BLaER1 treated with 17β-estradiol and CSF1 and Interleukin-3, amounts not matched to agents 10 nM and 100 nM (cell line): ENCODE measurements at regions not wholly inside any gene's neighbourhood (a gene's known extent, or its start where the extent isn't known, plus 50 kb on each side); places are given as distances from the start of the nearest gene placed in this dataset.
"Not testable (repeated sequence)": the region's sequence is repeated elsewhere in the genome, so short reads cannot be mapped to it uniquely, and the experiment has no call there.

Source experiments
- H3K27ac ChIP-seq, 11 experiments: shearing (Covaris generic); formaldehyde crosslinking; 2 replicates each; pipeline ENCODE4 v1.8.1; 2022
- H3K27me3 ChIP-seq, 11 experiments: shearing (Covaris generic); formaldehyde crosslinking; 2 replicates each; pipeline ENCODE4 v1.8.1; 2022
- H3K36me3 ChIP-seq, 11 experiments: shearing (Covaris generic); formaldehyde crosslinking; 2 replicates each; pipeline ENCODE4 v1.8.1; 2022
- H3K4me1 ChIP-seq, 10 experiments: shearing (Covaris generic); formaldehyde crosslinking; 2 replicates each; pipeline ENCODE4 v1.8.1; 2022
- H3K4me2 ChIP-seq, 11 experiments: shearing (Covaris generic); formaldehyde crosslinking; 2 replicates each; pipeline ENCODE4 v1.8.1; 2022
- H3K4me3 ChIP-seq, 10 experiments: shearing (Covaris generic); formaldehyde crosslinking; 2 replicates each; pipeline ENCODE4 v1.8.1; 2022
- H3K9ac ChIP-seq, 11 experiments: shearing (Covaris generic); formaldehyde crosslinking; 2 replicates each; pipeline ENCODE4 v1.8.1; 2022
- H3K9me3 ChIP-seq, 11 experiments: shearing (Covaris generic); formaldehyde crosslinking; replicated peaks in 1 of 11; 2 replicates each; pipeline ENCODE4 v1.8.1; 2022
- H4K20me1 ChIP-seq, 11 experiments: shearing (Covaris generic); formaldehyde crosslinking; 2 replicates each; pipeline ENCODE4 v1.8.1; 2022
- Cebpa-rat ChIP-seq, 11 experiments: shearing (Covaris generic); IDR thresholded peaks; 2 replicates each; pipeline ENCODE4 v1.8.1; 2022

GRCh38 chr10:114718374-114718773 lies 60.3 kb upstream of the ABLIM1 start:
- Histone ChIP-seq H3K36me3 (no peaks in the 10 kb centered on the region), H3K4me3 (no peak overlapping the region), H3K9ac (no peak overlapping the region), H3K27ac (no peak overlapping the region), H3K27me3 (no peaks in the 10 kb centered on the region), H3K9me3 (no peaks in the 10 kb centered on the region), H3K4me2 (no peak overlapping the region), H4K20me1 (no peaks in the 10 kb centered on the region), H3K4me1 (no peaks in the 10 kb centered on the region)
- no peak for TF ChIP-seq Cebpa-rat (IDR thresholded peaks at IDR 0.05)

DNA sequence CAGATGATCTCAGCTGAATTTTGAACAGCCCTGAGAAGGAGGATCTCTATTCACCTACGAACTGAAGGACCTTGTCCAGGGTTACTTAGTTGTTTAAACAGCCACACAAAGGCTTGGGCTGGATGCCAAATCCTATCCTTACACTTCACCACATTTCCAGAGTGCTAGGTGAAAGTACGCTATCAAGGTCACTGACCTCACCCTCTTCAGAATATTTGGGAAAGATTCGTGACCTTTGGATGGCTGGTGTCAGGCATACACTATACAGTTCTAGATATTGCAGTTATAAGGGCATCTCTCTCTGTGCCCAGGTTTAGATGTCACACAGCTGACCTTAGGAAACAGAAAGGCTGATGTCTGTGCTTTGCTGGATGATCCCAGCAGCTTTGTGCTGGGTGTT lies 61.2 kb upstream of the ABLIM1 start:
- Histone ChIP-seq H3K27me3 (no peaks in the 10 kb centered on the region), H3K9ac (no peak overlapping the region), H3K27ac (no peak overlapping the region), H3K9me3 (no peaks in the 10 kb centered on the region), H3K4me1 (no peaks in the 10 kb centered on the region), H3K4me2 (no peak overlapping the region), H3K4me3 (no peak overlapping the region), H4K20me1 (no peaks in the 10 kb centered on the region), H3K36me3 (no peaks in the 10 kb centered on the region)
- no peak for TF ChIP-seq Cebpa-rat (IDR thresholded peaks at IDR 0.05)

GRCh38 chr10:114720023-114720422 lies 61.9 kb upstream of the ABLIM1 start:
- H3K27me3 ChIP-seq, H3K27ac ChIP-seq, H3K4me1 ChIP-seq, H4K20me1 ChIP-seq, H3K4me3 ChIP-seq, H3K9ac ChIP-seq, H3K36me3 ChIP-seq, H3K9me3 ChIP-seq, H3K4me2 ChIP-seq: not testable (repeated sequence)

DNA sequence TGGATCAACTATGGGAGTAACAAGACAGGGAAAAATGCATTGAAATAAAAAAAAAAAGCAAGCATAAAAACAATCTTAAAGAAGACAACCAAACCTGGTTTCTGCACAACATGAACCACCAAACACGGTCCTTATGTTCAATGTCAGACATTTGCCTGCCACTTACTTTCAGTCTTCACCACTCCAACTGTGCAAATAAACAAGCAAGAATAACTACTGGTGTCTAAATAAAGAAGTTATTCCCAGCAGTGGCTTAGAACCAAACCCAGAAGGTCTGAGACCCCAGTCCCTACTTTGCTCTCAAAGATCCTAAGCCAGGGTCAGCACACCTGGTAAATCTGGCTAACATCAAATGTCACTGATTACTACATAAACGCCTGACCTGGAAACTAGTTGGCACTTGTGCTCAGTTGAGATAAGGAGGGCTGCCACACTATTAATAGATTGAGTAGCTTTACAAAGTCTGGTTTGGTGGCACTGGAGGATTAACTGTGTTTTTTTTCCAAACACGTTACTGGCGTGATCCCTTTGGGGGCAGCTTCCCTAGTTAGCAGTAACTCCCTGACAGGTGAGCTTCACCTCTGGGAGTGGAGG lies 62.7 kb upstream of the ABLIM1 start:
- H3K4me3 ChIP-seq, result no peak overlapping the region
- H3K4me2 ChIP-seq, result no peak overlapping the region
- H3K27ac ChIP-seq, result no peak overlapping the region
- H4K20me1 ChIP-seq, result no peaks in the 10 kb centered on the region
- TF ChIP-seq Cebpa-rat (IDR thresholded peaks at IDR 0.05), result no peak
- H3K27me3 ChIP-seq, result no peaks in the 10 kb centered on the region
- no peak overlapping the region for H3K9ac ChIP-seq
- H3K36me3 ChIP-seq, result no peaks in the 10 kb centered on the region
- H3K4me1 ChIP-seq, result no peaks in the 10 kb centered on the region
- no peaks in the 10 kb centered on the region for H3K9me3 ChIP-seq

DNA sequence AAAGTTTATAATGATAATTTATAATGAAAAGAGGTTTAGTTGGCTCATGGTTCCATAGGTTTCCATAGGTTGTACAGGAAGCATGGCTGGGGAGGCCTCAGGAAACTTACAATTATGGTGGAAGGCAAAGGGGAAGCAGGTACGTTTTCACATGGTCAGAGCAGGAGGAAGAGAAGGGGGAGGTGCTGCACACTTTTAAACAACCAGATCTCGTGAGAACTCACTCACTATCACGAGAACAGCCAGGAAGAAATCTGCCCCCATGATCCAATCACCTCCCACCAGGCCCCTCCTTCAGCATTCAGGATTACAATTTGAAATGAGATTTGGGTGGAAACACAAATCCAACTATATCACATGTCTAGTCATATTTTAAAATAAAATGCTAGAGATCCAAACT lies 64.1 kb upstream of the ABLIM1 start:
- H3K27me3 ChIP-seq, H3K9ac ChIP-seq, H4K20me1 ChIP-seq, H3K4me3 ChIP-seq, H3K9me3 ChIP-seq, H3K4me1 ChIP-seq, H3K36me3 ChIP-seq, H3K4me2 ChIP-seq, H3K27ac ChIP-seq: not testable (repeated sequence)

- no peaks in the 10 kb centered on the region for H4K20me1 ChIP-seq
- no peak overlapping the region for H3K4me3 ChIP-seq
- H3K36me3 ChIP-seq, result no peaks in the 10 kb centered on the region
- no peak overlapping the region for H3K9ac ChIP-seq
- H3K4me1 ChIP-seq, result no peaks in the 10 kb centered on the region
- H3K27ac ChIP-seq, result no peak overlapping the region
- TF ChIP-seq Cebpa-rat (IDR thresholded peaks at IDR 0.05), result no peak
- H3K27me3 ChIP-seq, result no peaks in the 10 kb centered on the region
- no peak overlapping the region for H3K4me2 ChIP-seq
- no peaks in the 10 kb centered on the region for H3K9me3 ChIP-seq
These were observed 65.3 kb upstream of the ABLIM1 start for GRCh38 chr10:114723361-114723760.

DNA sequence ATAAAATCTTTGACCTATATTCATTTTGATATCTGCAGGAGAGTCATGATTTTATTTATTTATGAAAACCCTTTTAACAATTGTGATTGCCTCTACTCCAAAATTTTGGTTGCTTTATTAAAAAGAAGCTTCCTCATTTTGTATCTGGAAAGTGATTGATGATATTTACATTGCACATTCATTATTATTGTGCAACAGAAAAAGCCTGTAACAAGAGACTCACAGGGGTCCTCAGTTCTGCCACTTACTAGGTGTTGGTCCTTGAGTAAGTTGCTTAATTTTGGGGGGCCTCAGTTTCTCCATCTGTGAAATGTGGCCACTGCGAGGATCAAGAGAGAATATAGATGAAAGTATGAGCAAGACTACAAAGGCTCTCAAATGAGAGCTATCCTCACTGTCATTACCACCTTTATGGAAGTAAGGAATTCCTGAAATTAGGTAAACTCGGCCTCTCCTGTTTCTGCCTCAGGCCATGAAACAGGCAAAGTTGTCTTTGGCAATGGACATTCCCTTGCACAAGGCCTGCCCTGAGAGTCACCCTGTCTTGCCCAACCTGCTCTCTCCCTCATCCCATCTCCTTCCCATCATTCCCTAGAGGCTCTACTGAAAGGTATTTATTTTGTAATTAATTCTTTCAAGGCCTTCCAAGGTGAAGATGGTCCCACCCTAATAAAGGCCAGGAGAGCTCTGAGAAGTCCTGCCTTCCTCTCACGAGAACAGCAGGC lies 66.1 kb upstream of the ABLIM1 start:
- Histone ChIP-seq H3K4me1 (no peaks in the 10 kb centered on the region), H3K27ac (no peak overlapping the region), H4K20me1 (no peaks in the 10 kb centered on the region), H3K4me2 (no peak overlapping the region), H3K4me3 (no peak overlapping the region), H3K9ac (no peak overlapping the region), H3K36me3 (no peaks in the 10 kb centered on the region), H3K9me3 (no peaks in the 10 kb centered on the region), H3K27me3 (no peaks in the 10 kb centered on the region)
- no peak for TF ChIP-seq Cebpa-rat (IDR thresholded peaks at IDR 0.05)

- Histone ChIP-seq H3K27ac (no peak overlapping the region), H3K4me3 (no peak overlapping the region), H3K36me3 (no peaks in the 10 kb centered on the region), H3K4me1 (no peaks in the 10 kb centered on the region), H3K9me3 (no peaks in the 10 kb centered on the region), H3K4me2 (no peak overlapping the region), H3K9ac (no peak overlapping the region), H4K20me1 (no peaks in the 10 kb centered on the region), H3K27me3 (no peaks in the 10 kb centered on the region)
- no peak for TF ChIP-seq Cebpa-rat (IDR thresholded peaks at IDR 0.05)
These were observed 66.6 kb upstream of the ABLIM1 start for GRCh38 chr10:114724716-114725106.

DNA sequence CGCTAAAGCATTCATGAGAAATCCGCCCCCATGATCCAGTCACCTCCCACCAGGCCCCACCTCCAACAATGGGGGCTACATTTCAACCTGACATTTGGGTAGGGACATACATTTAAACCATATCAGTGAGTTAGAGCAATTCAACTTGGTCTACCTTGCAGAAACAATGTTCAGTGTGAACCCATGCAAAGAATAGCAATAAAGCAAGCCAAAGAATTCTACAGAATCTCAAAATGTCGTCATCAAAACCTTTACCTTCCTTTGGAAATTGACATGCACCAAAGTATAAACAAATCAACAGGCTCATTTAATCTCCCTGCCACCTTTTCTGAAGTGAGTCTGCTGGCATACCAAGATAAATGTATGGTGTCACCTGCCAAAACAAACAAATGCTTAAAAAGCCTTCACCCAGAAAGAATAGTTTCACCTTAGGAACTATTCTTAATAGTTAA lies 68.8 kb upstream of the ABLIM1 start:
- Histone ChIP-seq H3K36me3 (no peaks in the 10 kb centered on the region), H3K9me3 (no peaks in the 10 kb centered on the region), H3K27ac (no peak overlapping the region), H3K4me2 (no peak overlapping the region), H3K27me3 (no peaks in the 10 kb centered on the region), H3K4me1 (no peaks in the 10 kb centered on the region), H3K4me3 (no peak overlapping the region), H3K9ac (no peak overlapping the region), H4K20me1 (no peaks in the 10 kb centered on the region)
- no peak for TF ChIP-seq Cebpa-rat (IDR thresholded peaks at IDR 0.05)

DNA sequence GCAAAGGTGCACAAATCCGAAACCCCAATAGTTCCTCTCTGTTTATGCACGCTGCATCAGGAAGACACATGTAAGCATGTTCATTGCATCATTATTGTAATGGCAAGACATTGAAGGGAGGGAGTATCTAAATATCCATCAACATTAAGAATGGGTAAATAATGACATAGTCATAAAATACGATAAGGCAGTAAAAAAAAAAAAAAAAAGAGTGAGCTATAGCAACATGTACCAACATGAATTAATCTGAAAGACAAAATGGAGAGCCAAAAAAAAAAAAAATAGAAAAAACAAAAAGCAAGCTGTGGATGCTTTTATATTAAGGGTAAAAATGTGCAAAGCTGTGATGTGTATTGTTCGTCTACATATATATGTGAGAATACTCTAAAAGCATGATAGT lies 70.2 kb upstream of the ABLIM1 start:
- H3K36me3 ChIP-seq, result no peaks in the 10 kb centered on the region
- H3K27ac ChIP-seq, result no peak overlapping the region
- H4K20me1 ChIP-seq, result no peaks in the 10 kb centered on the region
- no peak for TF ChIP-seq Cebpa-rat (IDR thresholded peaks at IDR 0.05)
- no peaks in the 10 kb centered on the region for H3K9me3 ChIP-seq
- H3K9ac ChIP-seq, result no peak overlapping the region
- H3K4me1 ChIP-seq, result no peaks in the 10 kb centered on the region
- H3K4me2 ChIP-seq, result no peak overlapping the region
- H3K4me3 ChIP-seq, result no peak overlapping the region
- H3K27me3 ChIP-seq, result no peaks in the 10 kb centered on the region
